HCT116 (cell line): ENCODE measurements at regions not wholly inside any gene's neighbourhood (a gene's known extent, or its start where the extent isn't known, plus 50 kb on each side); places are given as distances from the start of the nearest gene placed in this dataset.

Source experiments
- ATAC-seq: fragments of 200-7000 bp; cut with Tn5 transposase; 2 replicates; pipeline ENCODE4 v1.9.1; 2020; ENCODE audit warnings: mild to moderate bottlenecking, moderate library complexity
- BruUV-seq: library from RNA; stranded (reverse); fragments of 400-500 nt; replicated peaks from 2 replicates; lab custom pipeline; 2021; lab: Mats Ljungman, UMichigan
- CTCF ChIA-PET: fragments of 300-600 bp; sonication (Branson Sonifier 250); formaldehyde crosslinking; loops from one replicate; lab custom pipeline; 2021; ENCODE audit warnings: antibody characterized with exemption; lab: Charles Lee
- POLR2A ChIA-PET: fragments of 300-600, 350-600 bp; sonication (Branson Sonifier 250); formaldehyde crosslinking; loops from one replicate; lab custom pipeline; 2021; ENCODE audit warnings: antibody characterized with exemption; lab: Charles Lee
- RAD21 ChIA-PET, 2 experiments: fragments of 300-600 bp; sonication (Branson Sonifier 250); formaldehyde crosslinking; loops; one replicate each; lab custom pipeline; 2023; ENCODE audit warnings: low total read pairs in 2 of 2; ENCODE audit not compliant: uncharacterized antibody in 2 of 2, unreplicated experiment in 2 of 2, low non-redundant PET in 1 of 2; lab: Charles Lee
- DNase-seq: peaks from one replicate; pipeline ENCODE4 v3.0.0-alpha.2; 2010; ENCODE audit warnings: low read depth, low spot score
- H2AFZ ChIP-seq: fragments of 200-600 bp; shearing (Covaris generic), sonication (generic); 2 replicates; pipeline ENCODE4 v1.6.1; 2017; ENCODE audit warnings: low read depth, mixed run types, mixed read lengths, antibody characterized with exemption, low read length; ENCODE audit not compliant: poor library complexity, severe bottlenecking
- H3K27ac ChIP-seq: 2 replicates; pipeline ENCODE4 v1.5.1; 2012; ENCODE audit warnings: low read depth, low read length
- H3K27me3 ChIP-seq: fragments of 200-600 bp; sonication (generic); 2 replicates; pipeline ENCODE4 v1.6.1; 2016; ENCODE audit warnings: mixed run types, low read length, mixed read lengths; ENCODE audit not compliant: insufficient read depth
- H3K36me3 ChIP-seq, 2 experiments: fragments of 200-500 bp in 1 of 2; fragments of 200-600 bp in 1 of 2; sonication (Bioruptor generic) in 1 of 2; sonication (generic) in 1 of 2; 2 replicates each; pipeline versions ENCODE4 v1.5.1 to v1.6.1; 2014 to 2016; ENCODE audit warnings: low read length in 2 of 2, inconsistent platforms in 1 of 2, mixed read lengths in 1 of 2, mixed run types in 1 of 2; ENCODE audit not compliant: insufficient read depth in 2 of 2, control insufficient read depth in 1 of 2
- H3K4me1 ChIP-seq, 2 experiments: fragments of 200-600 bp in 1 of 2; sonication (generic) in 1 of 2; 2 replicates each; pipeline versions ENCODE4 v1.5.1 to v1.6.1; 2012 to 2017; ENCODE audit warnings: low read length in 2 of 2, inconsistent platforms in 1 of 2, mild to moderate bottlenecking in 1 of 2, mixed read lengths in 1 of 2, mixed run types in 1 of 2, moderate library complexity in 1 of 2; ENCODE audit not compliant: insufficient read depth in 2 of 2, control insufficient read depth in 1 of 2
- H3K4me2 ChIP-seq: fragments of 200-600 bp; sonication (generic); 2 replicates; pipeline ENCODE4 v1.6.1; 2017; ENCODE audit warnings: mixed run types, low read length, mixed read lengths
- H3K4me3 ChIP-seq, 2 experiments: fragments of 200-600 bp in 1 of 2; sonication (generic) in 1 of 2; replicated peaks in 1 of 2; 2 replicates each; pipeline ENCODE4 v1.5.1; 2011 to 2016; ENCODE audit warnings: low read length in 2 of 2, control low read depth in 1 of 2, low read depth in 1 of 2, mild to moderate bottlenecking in 1 of 2, mixed read lengths in 1 of 2, mixed run types in 1 of 2
- H3K79me2 ChIP-seq: fragments of 200-600 bp; sonication (generic); 2 replicates; pipeline ENCODE4 v1.6.1; 2017; ENCODE audit warnings: mild to moderate bottlenecking, mixed run types, low read length, moderate library complexity, mixed read lengths; ENCODE audit not compliant: insufficient read depth
- H3K9ac ChIP-seq: fragments of 200-600 bp; sonication (generic); 2 replicates; pipeline ENCODE4 v1.6.1; 2016; ENCODE audit warnings: low read length, mixed read lengths
- H3K9me2 ChIP-seq: fragments of 200-600 bp; sonication (generic), shearing (Covaris generic); 2 replicates; pipeline ENCODE4 v1.6.1; 2017; ENCODE audit warnings: mixed run types, mild to moderate bottlenecking, moderate library complexity; ENCODE audit not compliant: insufficient read depth
- H3K9me3 ChIP-seq, 2 experiments: fragments of 200-500 bp in 1 of 2; fragments of 200-600 bp in 1 of 2; sonication (Bioruptor generic) in 1 of 2; sonication (generic) in 1 of 2; 2 replicates each; pipeline ENCODE4 v1.6.1; 2014 to 2017; ENCODE audit warnings: low read length in 2 of 2, mixed read lengths in 2 of 2, inconsistent platforms in 1 of 2, low read depth in 1 of 2, mild to moderate bottlenecking in 1 of 2, mixed run types in 1 of 2, moderate library complexity in 1 of 2; ENCODE audit not compliant: control insufficient read depth in 1 of 2, insufficient read depth in 1 of 2
- H4K20me1 ChIP-seq: fragments of 200-600 bp; sonication (generic), shearing (Covaris generic); 2 replicates; pipeline ENCODE4 v1.6.1; 2017; ENCODE audit warnings: mixed run types, mild to moderate bottlenecking, moderate library complexity; ENCODE audit not compliant: insufficient read depth
- ATF3 ChIP-seq: IDR thresholded peaks from 2 replicates; pipeline ENCODE4 v1.6.1; 2012
- CBX3 ChIP-seq: IDR thresholded peaks from 2 replicates; pipeline ENCODE4 v1.6.1; 2012; ENCODE audit warnings: low read depth
- CEBPB ChIP-seq: IDR thresholded peaks from 2 replicates; pipeline ENCODE4 v1.6.1; 2012; ENCODE audit warnings: low read depth
- CTCF ChIP-seq, 3 experiments: fragments of 200-600 bp in 1 of 3; sonication (generic) in 1 of 3; IDR thresholded peaks in 2 of 3; conservative IDR thresholded peaks in 1 of 3; 2 replicates each; pipeline ENCODE4 v1.5.1; 2012 to 2017; ENCODE audit warnings: low read depth in 2 of 3, low read length in 2 of 3, antibody characterized with exemption in 1 of 3, borderline replicate concordance in 1 of 3, control low read depth in 1 of 3, mild to moderate bottlenecking in 1 of 3, mixed read lengths in 1 of 3, mixed run types in 1 of 3, moderate library complexity in 1 of 3; ENCODE audit not compliant: insufficient read depth in 1 of 3
- EGR1 ChIP-seq: IDR thresholded peaks from 2 replicates; pipeline ENCODE4 v1.6.1; 2012; ENCODE audit warnings: low read depth
- EZH2 ChIP-seq: fragments of 200-600 bp; sonication (generic); IDR thresholded peaks from 2 replicates; pipeline ENCODE4 v1.6.1; 2017; ENCODE audit warnings: antibody characterized with exemption, mixed run types
- EZH2phosphoT487 ChIP-seq: fragments of 200-600 bp; IDR thresholded peaks from 2 replicates; pipeline ENCODE4 v1.6.1; 2018; ENCODE audit warnings: antibody characterized with exemption, borderline replicate concordance
- FOSL1 ChIP-seq: IDR thresholded peaks from 2 replicates; pipeline ENCODE4 v1.6.1; 2012; ENCODE audit warnings: low read depth
- JUND ChIP-seq: IDR thresholded peaks from 2 replicates; pipeline ENCODE4 v1.6.1; 2012
- MAX ChIP-seq: IDR thresholded peaks from 2 replicates; pipeline ENCODE4 v1.6.1; 2012
- POLR2A ChIP-seq: IDR thresholded peaks from 2 replicates; pipeline ENCODE4 v1.7.0; 2011; ENCODE audit warnings: borderline replicate concordance; ENCODE audit not compliant: insufficient read depth, insufficient read length; ENCODE audit errors: extremely low read depth
- POLR2AphosphoS5 ChIP-seq: IDR thresholded peaks from 2 replicates; pipeline ENCODE4 v1.6.1; 2011; ENCODE audit warnings: mild to moderate bottlenecking, low read depth, low read length, moderate library complexity
- RAD21 ChIP-seq: IDR thresholded peaks from 2 replicates; pipeline ENCODE4 v1.6.1; 2012; ENCODE audit warnings: low read depth, mild to moderate bottlenecking
- REST ChIP-seq: IDR thresholded peaks from 2 replicates; pipeline ENCODE4 v1.6.1; 2012; ENCODE audit warnings: low read depth
- SRF ChIP-seq: IDR thresholded peaks from 2 replicates; pipeline ENCODE4 v1.6.1; 2012; ENCODE audit warnings: low read depth
- TCF7L2 ChIP-seq: IDR thresholded peaks from 2 replicates; pipeline ENCODE4 v1.7.0; 2011; ENCODE audit warnings: borderline replicate concordance, inconsistent platforms; ENCODE audit not compliant: insufficient read depth, insufficient read length; ENCODE audit errors: extremely low read depth
- YY1 ChIP-seq: IDR thresholded peaks from 2 replicates; pipeline ENCODE4 v1.6.1; 2011; ENCODE audit warnings: low read length, low read depth, moderate library complexity, mild to moderate bottlenecking; ENCODE audit not compliant: insufficient replicate concordance; ENCODE audit errors: extremely low read depth
- ZNF274 ChIP-seq: fragments of 200-500 bp; sonication (Bioruptor generic); IDR thresholded peaks from 2 replicates; pipeline ENCODE4 v1.6.1; 2014; ENCODE audit warnings: mild to moderate bottlenecking, low read depth, low read length, inconsistent platforms
- intact Hi-C: fragments of 100-400 bp; cut with micrococcal nuclease; formaldehyde crosslinking; loops from 2 replicates; pipeline ENCODE4 v1.10.0; 2022

GRCh38 chr20:47941869-47942268 is 156.6 kb upstream of the SULF2 start:
- POLR2A ChIA-PET, result no interaction called here
- CTCF ChIA-PET, result no interaction called here
- Histone ChIP-seq H3K27me3 (peaks cover under 1% of the 10 kb centered on the region; the same call in 1 of the 2 replicates), H3K9me2 (no peaks in the 10 kb centered on the region), H3K9me3 (no peaks in the 10 kb centered on the region), H3K27ac (no peak overlapping the region), H3K4me2 (no peak overlapping the region), H3K79me2 (no peaks in the 10 kb centered on the region), H2AFZ (no peak overlapping the region), H3K4me1 (no peaks in the 10 kb centered on the region), H4K20me1 (no peaks in the 10 kb centered on the region), H3K36me3 (no peaks in the 10 kb centered on the region), H3K9ac (no peak overlapping the region), H3K4me3 (no peak overlapping the region)
- DNase-seq, result no peak
- BruUV-seq, result no TSS peak
- no peak for ATAC-seq
- TF ChIP-seq POLR2AphosphoS5 (no peak), EZH2phosphoT487 (no peak), SRF (no peak), EZH2 (no peak), ATF3 (no peak), JUND (no peak), ZNF274 (no peak), CBX3 (no peak), RAD21 (no peak), CEBPB (no peak), MAX (no peak), FOSL1 (no peak), YY1 (no peak), REST (no peak), EGR1 (no peak), TCF7L2 (no peak), POLR2A (no peak), CTCF (IDR thresholded peaks at IDR 0.05 in 2 of 3, conservative IDR thresholded peaks at IDR 0.05 in 1 of 3; ENCODE audit: borderline replicate concordance in 1 of 3, insufficient read depth in 1 of 3, low read depth in 2 of 3, low read length in 2 of 3) (no peak)
- intact Hi-C loops, result no loop called here
- RAD21 ChIA-PET, result no interaction called here
